Smooth muscle cell (in vitro differentiated cells): ENCODE measurements at regions not wholly inside any gene's neighbourhood (a gene's known extent, or its start where the extent isn't known, plus 50 kb on each side); places are given as distances from the start of the nearest gene placed in this dataset.
A peak's percentile ranks its signal among the peaks of the same experiment; 100 is the strongest.

Experiments
- DNase-seq: peaks from one replicate; lab custom pipeline; 2025; ENCODE audit not compliant: unreplicated experiment; lab: John Stamatoyannopoulos, UW
- H2AFZ ChIP-seq: fragments of 200-600 bp; sonication (generic); 2 replicates; pipeline ENCODE4 v1.6.0; 2016; ENCODE audit warnings: antibody characterized with exemption, low read depth, mild to moderate bottlenecking
- H3F3A ChIP-seq: fragments of 200-600 bp; sonication (generic); 2 replicates; pipeline ENCODE4 v1.6.0; 2017; ENCODE audit warnings: antibody characterized with exemption, low read depth
- H3K27ac ChIP-seq: fragments of 200-600 bp; sonication (generic); 2 replicates; pipeline ENCODE4 v1.5.1; 2016; ENCODE audit warnings: low read depth, mild to moderate bottlenecking
- H3K27me3 ChIP-seq: fragments of 200-600 bp; sonication (generic); 2 replicates; pipeline ENCODE4 v1.6.1; 2016; ENCODE audit warnings: low read depth, mild to moderate bottlenecking
- H3K36me3 ChIP-seq: fragments of 200-600 bp; sonication (generic); 2 replicates; pipeline ENCODE4 v1.5.1; 2016; ENCODE audit warnings: low read depth
- H3K4me1 ChIP-seq: fragments of 200-600 bp; sonication (generic); 2 replicates; pipeline ENCODE4 v1.5.1; 2016; ENCODE audit warnings: low read depth
- H3K4me2 ChIP-seq: fragments of 200-600 bp; sonication (generic); 2 replicates; pipeline ENCODE4 v1.6.0; 2016; ENCODE audit warnings: mild to moderate bottlenecking
- H3K4me3 ChIP-seq: fragments of 200-600 bp; sonication (generic); 2 replicates; pipeline ENCODE4 v1.5.1; 2016; ENCODE audit warnings: mild to moderate bottlenecking
- H3K79me2 ChIP-seq: fragments of 200-600 bp; sonication (generic); 2 replicates; pipeline ENCODE4 v1.6.0; 2016; ENCODE audit warnings: low read depth, mild to moderate bottlenecking
- H3K9ac ChIP-seq: fragments of 200-600 bp; sonication (generic); 2 replicates; pipeline ENCODE4 v1.6.0; 2016; ENCODE audit warnings: low read depth
- H3K9me3 ChIP-seq: fragments of 200-600 bp; sonication (generic); replicated peaks from 2 replicates; pipeline ENCODE4 v1.5.1; 2016; ENCODE audit warnings: low read depth
- H4K20me1 ChIP-seq: fragments of 200-600 bp; sonication (generic); 2 replicates; pipeline ENCODE4 v1.6.0; 2016; ENCODE audit warnings: low read depth
- WGBS: methylation state at CpG from one replicate; pipeline ENCODE4 v1.1.7; 2016; ENCODE audit warnings: low lambda C conversion rate; 5-methylcytosine and 5-hydroxymethylcytosine counted together
- TF ChIP-seq, protein P1 (sequence below): fragments of 200-600 bp; sonication (generic); IDR thresholded peaks from 2 replicates; pipeline ENCODE4 v1.5.1; 2017; ENCODE audit warnings: borderline replicate concordance, mild to moderate bottlenecking, antibody characterized with exemption; ENCODE audit not compliant: insufficient read depth, poor library complexity, severe bottlenecking

- no peak overlapping the region for H2AFZ ChIP-seq
- no peak overlapping the region for H3K4me3 ChIP-seq
- H3K4me1 ChIP-seq = no peaks in the 10 kb centered on the region
- 63% methylated on average over 6 of the region's 6 CpGs for WGBS
- H3K9me3 ChIP-seq = no peaks in the 10 kb centered on the region
- H4K20me1 ChIP-seq = no peaks in the 10 kb centered on the region
- H3F3A ChIP-seq = peaks cover 15% of the 10 kb centered on the region
- no peak overlapping the region for H3K27ac ChIP-seq
- H3K27me3 ChIP-seq = no peaks in the 10 kb centered on the region
- H3K4me2 ChIP-seq = no peak overlapping the region
- TF ChIP-seq, protein P1, sequence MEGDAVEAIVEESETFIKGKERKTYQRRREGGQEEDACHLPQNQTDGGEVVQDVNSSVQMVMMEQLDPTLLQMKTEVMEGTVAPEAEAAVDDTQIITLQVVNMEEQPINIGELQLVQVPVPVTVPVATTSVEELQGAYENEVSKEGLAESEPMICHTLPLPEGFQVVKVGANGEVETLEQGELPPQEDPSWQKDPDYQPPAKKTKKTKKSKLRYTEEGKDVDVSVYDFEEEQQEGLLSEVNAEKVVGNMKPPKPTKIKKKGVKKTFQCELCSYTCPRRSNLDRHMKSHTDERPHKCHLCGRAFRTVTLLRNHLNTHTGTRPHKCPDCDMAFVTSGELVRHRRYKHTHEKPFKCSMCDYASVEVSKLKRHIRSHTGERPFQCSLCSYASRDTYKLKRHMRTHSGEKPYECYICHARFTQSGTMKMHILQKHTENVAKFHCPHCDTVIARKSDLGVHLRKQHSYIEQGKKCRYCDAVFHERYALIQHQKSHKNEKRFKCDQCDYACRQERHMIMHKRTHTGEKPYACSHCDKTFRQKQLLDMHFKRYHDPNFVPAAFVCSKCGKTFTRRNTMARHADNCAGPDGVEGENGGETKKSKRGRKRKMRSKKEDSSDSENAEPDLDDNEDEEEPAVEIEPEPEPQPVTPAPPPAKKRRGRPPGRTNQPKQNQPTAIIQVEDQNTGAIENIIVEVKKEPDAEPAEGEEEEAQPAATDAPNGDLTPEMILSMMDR = no peak
- H3K9ac ChIP-seq = no peak overlapping the region
- no peak for DNase-seq
- H3K36me3 ChIP-seq = no peaks in the 10 kb centered on the region
- no peaks in the 10 kb centered on the region for H3K79me2 ChIP-seq
These were observed 52.4 kb upstream of the WDR26 start for GRCh38 chr1:224486801-224487583.

- Histone ChIP-seq H3K27me3 (no peaks in the 10 kb centered on the region), H3K4me2 (no peak overlapping the region), H3K27ac (no peak overlapping the region), H3K79me2 (no peaks in the 10 kb centered on the region), H3K9me3 (no peaks in the 10 kb centered on the region), H3K4me3 (no peak overlapping the region), H2AFZ (no peak overlapping the region), H3K4me1 (no peaks in the 10 kb centered on the region), H3K9ac (no peak overlapping the region), H3K36me3 (no peaks in the 10 kb centered on the region), H3F3A (peaks cover 15% of the 10 kb centered on the region), H4K20me1 (no peaks in the 10 kb centered on the region)
- DNase-seq = no peak
- 95% methylated on average over 2 of the region's 2 CpGs for WGBS
- TF ChIP-seq, protein P1 = no peak
These were observed 54.4 kb upstream of the WDR26 start for GRCh38 chr1:224488806-224489499.

GRCh38 chr1:224489534-224490365 lies 55.2 kb upstream of the WDR26 start:
- TF ChIP-seq, protein P1 = no peak
- H3K9ac ChIP-seq = no peak overlapping the region
- H3K27me3 ChIP-seq = no peaks in the 10 kb centered on the region
- WGBS = 66% methylated on average over 5 of the region's 5 CpGs
- no peaks in the 10 kb centered on the region for H3K79me2 ChIP-seq
- H3K36me3 ChIP-seq = no peaks in the 10 kb centered on the region
- H3K27ac ChIP-seq = no peak overlapping the region
- peak overlapping the region; percentile 45 for H3K4me2 ChIP-seq
- H3K4me1 ChIP-seq = no peaks in the 10 kb centered on the region
- H4K20me1 ChIP-seq = no peaks in the 10 kb centered on the region
- no peaks in the 10 kb centered on the region for H3K9me3 ChIP-seq
- DNase-seq = no peak
- peaks cover 15% of the 10 kb centered on the region for H3F3A ChIP-seq
- H2AFZ ChIP-seq = no peak overlapping the region
- no peak overlapping the region for H3K4me3 ChIP-seq
